Skeletal muscle satellite cell (primary cell): ENCODE measurements at regions not wholly inside any gene's neighbourhood (a gene's known extent, or its start where the extent isn't known, plus 50 kb on each side); places are given as distances from the start of the nearest gene placed in this dataset.

Experiments used
- H3K27me3 ChIP-seq: 2 replicates; pipeline ENCODE4 v1.7.0; 2013; ENCODE audit warnings: low read length; ENCODE audit not compliant: control insufficient read depth, insufficient read depth
- H3K36me3 ChIP-seq: 2 replicates; pipeline ENCODE4 v1.7.0; 2013; ENCODE audit warnings: mild to moderate bottlenecking, control low read depth, low read length; ENCODE audit not compliant: insufficient read depth
- H3K4me1 ChIP-seq: 2 replicates; pipeline ENCODE4 v1.7.0; 2013; ENCODE audit warnings: low read length; ENCODE audit not compliant: control insufficient read depth, insufficient read depth
- H3K4me2 ChIP-seq: 2 replicates; pipeline ENCODE4 v1.7.0; 2013; ENCODE audit warnings: mild to moderate bottlenecking, low read length
- H3K4me3 ChIP-seq: 2 replicates; pipeline ENCODE4 v1.7.0; 2013; ENCODE audit warnings: low read length
- H3K9ac ChIP-seq: 2 replicates; pipeline ENCODE4 v1.7.0; 2013; ENCODE audit warnings: mild to moderate bottlenecking, low read depth, low read length, moderate library complexity
- H3K9me3 ChIP-seq: replicated peaks from 2 replicates; pipeline ENCODE4 v1.7.0; 2013; ENCODE audit warnings: mild to moderate bottlenecking, control low read depth, low read length

DNA sequence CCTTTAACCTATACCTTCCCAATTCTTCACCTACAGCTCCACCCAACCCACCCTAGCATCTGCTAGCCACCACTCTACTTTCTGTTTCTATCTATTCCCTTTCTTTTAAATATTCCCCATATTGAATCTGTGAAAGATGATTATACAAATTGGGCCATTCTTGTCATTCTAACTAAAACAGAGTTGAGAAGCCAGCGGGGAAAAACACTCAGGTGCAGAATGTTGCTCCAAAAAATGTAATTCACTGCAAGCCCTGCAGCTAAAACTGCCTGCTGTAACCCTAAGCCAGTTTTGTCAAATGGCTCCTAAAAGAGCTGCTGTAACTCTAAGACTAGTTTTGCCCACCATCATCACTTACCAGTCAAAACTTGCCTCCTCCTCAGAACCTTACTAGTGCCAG lies 1468.6 kb upstream of the MIR17HG start:
- Histone ChIP-seq H3K36me3 (no peaks in the 10 kb centered on the region), H3K4me3 (no peak overlapping the region), H3K9ac (no peak overlapping the region), H3K27me3 (no peaks in the 10 kb centered on the region), H3K4me1 (no peaks in the 10 kb centered on the region), H3K9me3 (no peaks in the 10 kb centered on the region), H3K4me2 (no peak overlapping the region)

GRCh38 chr13:89880201-89880600 lies 1467.3 kb upstream of the MIR17HG start:
- H3K36me3 ChIP-seq = no peaks in the 10 kb centered on the region
- no peak overlapping the region for H3K9ac ChIP-seq
- no peaks in the 10 kb centered on the region for H3K9me3 ChIP-seq
- no peaks in the 10 kb centered on the region for H3K4me1 ChIP-seq
- H3K4me2 ChIP-seq = no peak overlapping the region
- no peaks in the 10 kb centered on the region for H3K27me3 ChIP-seq
- no peak overlapping the region for H3K4me3 ChIP-seq

DNA sequence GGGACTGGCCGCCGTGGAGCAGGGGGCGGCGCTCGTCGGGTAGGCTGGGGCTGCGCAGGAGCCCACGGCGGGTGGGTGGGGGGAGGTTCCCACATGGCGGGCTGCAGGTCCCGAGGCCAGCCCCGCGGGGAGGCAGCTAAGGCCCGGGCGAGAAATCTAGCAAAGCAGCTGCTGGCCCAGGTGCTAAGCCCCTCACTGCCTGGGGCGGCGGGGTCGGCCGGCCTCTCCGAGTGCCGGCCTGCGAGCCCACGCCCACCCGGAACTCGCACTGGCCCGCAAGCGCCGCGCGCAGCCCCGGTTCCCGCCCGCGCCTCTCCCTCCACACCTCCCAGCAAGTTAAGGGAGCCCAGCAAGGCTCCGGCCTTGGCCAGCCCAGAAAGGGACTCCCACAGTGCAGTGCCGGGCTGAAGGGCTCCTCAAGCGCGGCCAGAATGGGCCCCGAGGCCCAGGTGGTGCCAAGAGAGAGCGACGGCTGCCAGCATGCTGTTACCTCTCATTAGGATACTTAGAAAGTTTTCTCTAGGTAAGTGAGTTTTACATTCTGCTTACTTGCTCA lies 1463.5 kb upstream of the MIR17HG start:
- no peaks in the 10 kb centered on the region for H3K9me3 ChIP-seq
- H3K9ac ChIP-seq = no peak overlapping the region
- H3K27me3 ChIP-seq = no peaks in the 10 kb centered on the region
- no peak overlapping the region for H3K4me2 ChIP-seq
- no peaks in the 10 kb centered on the region for H3K36me3 ChIP-seq
- H3K4me1 ChIP-seq = no peaks in the 10 kb centered on the region
- no peak overlapping the region for H3K4me3 ChIP-seq

- Histone ChIP-seq H3K4me1 (no peaks in the 10 kb centered on the region), H3K4me2 (no peak overlapping the region), H3K27me3 (no peaks in the 10 kb centered on the region), H3K9me3 (no peaks in the 10 kb centered on the region), H3K4me3 (no peak overlapping the region), H3K9ac (no peak overlapping the region), H3K36me3 (no peaks in the 10 kb centered on the region)
Observed at GRCh38 chr13:89890806-89891205, 1456.7 kb upstream of the MIR17HG start.

DNA sequence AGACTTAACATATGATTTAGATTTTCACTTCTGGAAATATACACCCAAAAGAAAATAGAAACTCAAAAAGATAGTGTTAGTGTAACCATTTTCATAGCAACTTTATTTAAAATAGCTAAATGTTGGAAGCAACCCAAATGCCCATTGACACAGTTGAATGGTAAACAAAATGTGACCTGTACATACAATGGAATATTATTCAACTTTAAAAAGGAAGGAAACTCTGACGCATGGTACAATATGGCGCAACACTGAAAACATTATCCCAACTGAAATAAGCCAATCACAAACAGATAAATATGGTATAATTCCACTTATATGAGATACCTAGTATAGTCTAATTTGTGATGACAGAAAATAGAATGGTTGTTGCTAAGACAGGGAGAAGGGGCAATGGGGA lies 1456.1 kb upstream of the MIR17HG start:
- Histone ChIP-seq H3K9ac (no peak overlapping the region), H3K4me3 (no peak overlapping the region), H3K36me3 (no peaks in the 10 kb centered on the region)

DNA sequence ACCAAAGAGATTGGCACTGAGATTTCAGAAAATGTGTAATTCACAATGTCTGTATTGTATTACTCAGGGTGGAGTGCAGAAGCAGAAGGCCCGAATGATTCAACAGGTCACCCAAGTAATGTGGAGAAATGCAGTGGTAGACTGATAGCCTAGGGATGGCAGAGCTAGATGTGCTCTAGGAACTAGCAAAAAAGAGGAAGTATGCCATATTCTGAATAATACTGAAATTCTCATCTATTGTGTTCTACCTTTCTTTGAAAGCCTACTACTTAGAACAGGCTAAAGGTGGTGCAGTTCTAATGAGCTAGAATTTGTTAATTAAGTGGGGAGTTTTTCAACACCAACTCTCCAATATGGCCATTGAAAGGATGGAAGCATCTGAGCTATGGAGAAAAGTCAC lies 1449.8 kb upstream of the MIR17HG start:
- H3K9ac ChIP-seq = no peak overlapping the region
- H3K36me3 ChIP-seq = no peaks in the 10 kb centered on the region
- no peak overlapping the region for H3K4me3 ChIP-seq

More for the DNA sequence above, 1456.1 kb upstream of the MIR17HG start:
- H3K27me3 ChIP-seq = no peaks in the 10 kb centered on the region
- H3K9me3 ChIP-seq = no peaks in the 10 kb centered on the region
- H3K4me1 ChIP-seq = no peaks in the 10 kb centered on the region
- H3K4me2 ChIP-seq = no peak overlapping the region

DNA sequence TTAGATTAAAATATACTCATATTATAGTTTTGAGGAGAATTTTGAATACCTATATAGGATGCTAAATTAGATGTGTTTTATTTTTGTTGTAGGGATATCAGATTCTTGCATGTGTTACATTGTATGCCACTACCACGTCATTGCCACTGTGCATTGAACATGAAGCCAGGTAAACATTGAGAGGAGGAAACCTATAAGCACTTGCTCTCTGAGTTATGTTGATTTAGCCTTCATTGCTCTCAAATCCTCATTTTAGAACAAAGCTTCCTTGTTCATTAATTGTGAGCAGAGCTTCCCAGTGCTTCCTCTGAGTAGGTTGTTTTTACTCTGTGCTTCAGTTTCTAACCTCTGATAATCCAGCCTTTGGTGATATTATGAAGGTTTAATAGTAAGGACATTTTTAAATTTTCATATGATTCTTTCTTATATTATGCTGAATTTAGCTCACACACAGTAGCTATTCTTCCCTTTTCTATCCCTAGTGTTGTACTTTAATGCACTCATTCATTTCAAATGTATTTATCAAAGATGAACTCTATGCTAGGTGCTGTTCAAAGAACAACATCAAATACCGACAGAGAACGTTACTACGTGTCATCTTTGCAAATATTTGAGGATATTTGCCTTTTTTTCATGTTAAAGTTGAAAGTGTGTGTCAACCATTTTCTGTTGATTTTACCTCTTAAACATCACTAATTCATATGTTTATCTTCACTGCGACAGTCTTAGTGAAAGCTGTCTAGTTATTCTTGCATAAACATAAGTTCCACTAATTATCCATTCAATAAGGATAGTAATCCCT lies 1448.0 kb upstream of the MIR17HG start:
- H3K4me3 ChIP-seq = no peak overlapping the region
- H3K36me3 ChIP-seq = no peaks in the 10 kb centered on the region
- H3K9me3 ChIP-seq = no peaks in the 10 kb centered on the region
- no peak overlapping the region for H3K4me2 ChIP-seq
- no peak overlapping the region for H3K9ac ChIP-seq
- no peaks in the 10 kb centered on the region for H3K4me1 ChIP-seq
- no peaks in the 10 kb centered on the region for H3K27me3 ChIP-seq

More for the DNA sequence above, 1449.8 kb upstream of the MIR17HG start:
- no peaks in the 10 kb centered on the region for H3K4me1 ChIP-seq
- H3K9me3 ChIP-seq = no peaks in the 10 kb centered on the region
- H3K27me3 ChIP-seq = no peaks in the 10 kb centered on the region
- no peak overlapping the region for H3K4me2 ChIP-seq

DNA sequence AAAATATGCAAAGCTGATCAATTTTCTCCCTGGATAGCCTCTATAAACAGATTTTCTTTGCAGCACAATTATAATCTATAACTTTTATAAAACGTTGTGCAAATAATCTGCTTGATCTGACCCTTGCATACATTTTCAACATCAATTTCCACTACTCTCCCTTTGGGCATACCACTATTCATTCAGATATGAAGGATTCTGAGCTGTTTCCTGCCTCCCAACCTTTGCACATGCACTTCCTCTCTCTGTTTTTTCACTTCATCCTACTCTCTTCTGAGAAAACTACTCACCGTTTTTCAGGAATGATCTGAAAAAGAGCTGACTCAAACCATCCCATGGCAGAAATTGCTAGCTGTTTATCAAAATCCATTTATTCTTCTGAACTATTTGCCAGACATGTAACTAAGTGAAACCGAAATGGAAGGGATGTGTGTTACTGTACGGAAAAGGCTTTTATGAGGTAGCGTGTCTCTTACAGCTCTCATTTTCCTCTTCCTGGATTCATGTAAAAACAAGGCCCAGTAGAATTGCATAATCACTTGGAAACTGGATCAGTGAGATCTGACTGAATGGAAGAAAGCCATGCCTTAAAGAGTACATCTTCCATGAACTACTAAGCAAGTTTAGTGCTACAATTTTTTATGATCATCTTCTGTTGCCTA lies 1447.3 kb upstream of the MIR17HG start:
- Histone ChIP-seq H3K4me1 (no peaks in the 10 kb centered on the region), H3K9me3 (no peaks in the 10 kb centered on the region), H3K4me2 (peak overlapping the region; percentile 63), H3K4me3 (no peak overlapping the region), H3K9ac (no peak overlapping the region), H3K36me3 (no peaks in the 10 kb centered on the region), H3K27me3 (no peaks in the 10 kb centered on the region)

DNA sequence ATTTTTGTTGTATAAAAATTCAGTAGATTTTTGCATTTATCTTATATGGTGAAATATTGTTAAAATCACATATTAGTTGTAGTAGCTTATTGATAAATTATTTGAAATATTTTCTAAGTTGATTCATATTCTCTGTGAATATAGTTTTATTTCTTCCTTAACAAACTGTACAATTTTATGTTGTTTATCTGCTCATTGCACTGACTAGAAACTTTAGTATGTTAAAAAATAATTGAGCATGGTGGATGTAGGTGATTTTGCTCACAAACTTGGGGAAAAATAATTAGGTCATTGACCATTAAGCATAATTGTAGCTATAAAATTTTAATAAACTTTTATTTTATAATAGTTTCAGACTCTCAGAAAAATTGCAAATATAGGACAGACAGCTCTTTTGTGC lies 1445.3 kb upstream of the MIR17HG start:
- Histone ChIP-seq H3K9me3 (no peaks in the 10 kb centered on the region), H3K9ac (no peak overlapping the region), H3K4me1 (no peaks in the 10 kb centered on the region), H3K4me2 (no peak overlapping the region), H3K27me3 (no peaks in the 10 kb centered on the region), H3K36me3 (no peaks in the 10 kb centered on the region), H3K4me3 (no peak overlapping the region)

GRCh38 chr13:89903115-89903514 lies 1444.4 kb upstream of the MIR17HG start:
- Histone ChIP-seq H3K4me1 (no peaks in the 10 kb centered on the region), H3K4me2 (no peak overlapping the region), H3K27me3 (no peaks in the 10 kb centered on the region), H3K9ac (no peak overlapping the region), H3K9me3 (no peaks in the 10 kb centered on the region), H3K4me3 (no peak overlapping the region), H3K36me3 (no peaks in the 10 kb centered on the region)

- no peaks in the 10 kb centered on the region for H3K36me3 ChIP-seq
- no peak overlapping the region for H3K9ac ChIP-seq
- no peaks in the 10 kb centered on the region for H3K4me1 ChIP-seq
- H3K4me2 ChIP-seq = no peak overlapping the region
- H3K9me3 ChIP-seq = no peaks in the 10 kb centered on the region
- H3K4me3 ChIP-seq = no peak overlapping the region
- H3K27me3 ChIP-seq = no peaks in the 10 kb centered on the region
Observed at GRCh38 chr13:89910166-89910565, 1437.3 kb upstream of the MIR17HG start.
